ENCODE measurements at regions not wholly inside any gene's neighbourhood (a gene's known extent, or its start where the extent isn't known, plus 50 kb on each side); places are given as distances from the start of the nearest gene placed in this dataset.
"Not testable (repeated sequence)": the region's sequence is repeated elsewhere in the genome, so short reads cannot be mapped to it uniquely, and the experiment has no call there.

DNA sequence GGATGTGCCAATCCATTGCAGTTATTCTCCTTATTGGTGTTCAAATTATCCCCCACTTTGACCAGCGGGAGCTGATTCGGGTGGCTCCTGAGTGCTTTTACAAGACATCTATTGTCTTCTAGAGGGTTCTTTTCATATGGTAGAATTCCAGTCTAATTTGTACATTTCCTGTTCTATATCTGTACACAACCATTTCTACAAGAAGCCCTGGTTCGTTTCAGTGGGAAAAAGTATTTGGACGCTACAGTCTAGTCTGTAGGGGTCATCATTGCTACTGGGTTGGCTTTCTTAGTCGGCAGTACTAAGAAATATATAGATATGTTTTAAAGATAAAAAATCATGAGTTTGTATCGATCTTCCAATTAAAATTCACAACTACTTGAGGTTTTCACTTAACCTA lies 262.6 kb downstream of the MAP2K6 start:
- no peak for DNase-seq

DNA sequence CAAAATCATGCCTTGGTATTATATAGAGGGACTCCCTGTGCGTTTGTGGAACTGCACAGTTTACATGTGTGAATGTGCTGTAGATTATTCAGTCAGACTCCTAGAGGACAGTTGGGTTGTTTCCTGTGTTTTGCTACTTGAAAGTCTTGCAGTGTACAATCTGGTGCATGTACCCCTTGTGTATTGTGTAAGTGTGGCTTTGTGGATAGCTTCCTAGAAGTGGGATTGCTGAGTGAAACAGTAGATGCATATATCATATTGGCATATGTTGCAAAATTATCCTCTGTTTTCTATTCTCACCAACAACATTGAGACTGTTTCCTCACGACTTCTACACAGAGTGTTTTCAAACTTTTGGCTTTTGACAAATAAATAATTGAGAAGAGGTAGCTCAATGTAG lies 263.7 kb downstream of the MAP2K6 start:
- DNase-seq = no peak

DNA sequence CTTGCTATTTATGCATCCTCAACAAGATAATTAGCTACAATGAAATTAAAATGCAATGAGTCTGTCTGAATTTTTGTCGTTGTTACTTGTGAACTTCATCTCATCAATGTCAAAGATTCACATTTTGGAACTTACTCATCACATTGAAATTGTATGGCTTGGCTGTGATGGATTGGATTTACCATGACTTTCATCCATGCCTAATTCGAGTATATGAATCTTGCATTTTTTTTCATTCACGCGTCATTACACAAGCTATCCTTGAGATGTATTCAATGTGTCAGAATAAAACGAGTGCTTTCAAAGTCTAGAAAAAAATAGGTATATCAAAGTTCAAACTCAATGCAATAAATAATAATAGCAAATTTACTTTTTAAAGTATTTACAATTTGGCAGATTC lies 265.3 kb downstream of the MAP2K6 start:
- DNase-seq = no peak

GRCh38 chr17:69684251-69684650 lies 269.8 kb downstream of the MAP2K6 start:
- no peak for DNase-seq

DNA sequence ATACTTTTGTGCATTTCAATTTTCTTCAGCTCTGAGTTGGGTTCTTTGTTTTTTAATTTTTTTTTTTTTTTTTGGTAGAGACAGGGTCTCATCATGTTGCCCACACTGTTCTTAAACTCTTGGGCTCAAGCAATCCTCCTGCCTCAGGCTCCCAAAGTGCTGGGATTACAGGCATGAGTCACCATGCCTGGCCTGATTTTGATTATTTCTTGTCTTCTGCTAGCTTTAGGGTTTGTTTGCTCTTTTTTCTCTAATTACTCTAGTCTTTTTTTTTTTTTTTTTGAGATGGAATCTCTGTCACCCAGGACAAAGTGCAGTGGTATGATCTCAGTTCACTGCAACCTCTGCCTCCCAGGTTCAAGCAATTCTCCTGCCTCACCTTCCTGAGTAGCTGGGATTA lies 270.7 kb downstream of the MAP2K6 start:
- DNase-seq = not testable (repeated sequence)

- DNase-seq = no peak
Measured at GRCh38 chr17:69690531-69690930, 276.0 kb downstream of the MAP2K6 start.

DNA sequence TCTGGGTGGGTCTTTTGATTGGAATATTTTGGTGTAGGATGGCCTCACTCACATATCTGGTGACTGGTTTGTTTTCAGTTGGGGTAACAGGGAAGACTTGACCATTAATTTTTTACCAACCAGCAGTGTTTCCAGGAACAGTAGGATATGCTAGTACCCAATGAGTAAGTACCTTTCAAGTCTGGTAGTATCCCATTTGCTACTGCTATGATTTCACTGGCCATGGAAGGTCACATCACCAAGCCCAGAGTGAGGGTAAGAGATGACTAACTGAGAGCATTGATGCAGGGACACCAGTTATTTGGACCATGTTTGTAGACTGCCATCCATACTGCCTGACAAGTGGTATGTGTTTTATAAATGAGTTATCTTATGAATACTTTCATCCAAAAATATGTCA lies 277.7 kb downstream of the MAP2K6 start:
- no peak for DNase-seq

DNA sequence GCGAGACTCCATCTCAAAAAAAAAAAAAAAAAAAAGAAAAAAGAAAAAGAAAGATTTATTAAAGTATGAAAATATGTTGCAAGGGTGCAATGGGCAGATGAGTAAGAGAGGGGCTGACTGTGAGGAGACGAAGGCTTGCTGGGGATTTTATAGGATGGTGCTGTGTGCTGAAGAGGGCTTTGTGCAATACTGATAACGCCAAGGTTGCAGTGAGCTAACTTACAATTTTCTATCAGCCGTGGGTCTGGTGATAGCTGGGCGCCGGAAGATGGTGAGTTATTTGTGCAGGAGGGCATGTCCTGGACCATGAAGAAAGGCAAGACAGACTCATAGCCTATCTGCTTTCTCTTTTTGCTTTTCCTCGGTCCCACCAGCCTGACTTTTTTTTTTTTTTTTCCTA lies 281.1 kb downstream of the MAP2K6 start:
- no peak for DNase-seq

GRCh38 chr17:69696650-69697049 lies 282.2 kb downstream of the MAP2K6 start:
- DNase-seq = no peak

DNA sequence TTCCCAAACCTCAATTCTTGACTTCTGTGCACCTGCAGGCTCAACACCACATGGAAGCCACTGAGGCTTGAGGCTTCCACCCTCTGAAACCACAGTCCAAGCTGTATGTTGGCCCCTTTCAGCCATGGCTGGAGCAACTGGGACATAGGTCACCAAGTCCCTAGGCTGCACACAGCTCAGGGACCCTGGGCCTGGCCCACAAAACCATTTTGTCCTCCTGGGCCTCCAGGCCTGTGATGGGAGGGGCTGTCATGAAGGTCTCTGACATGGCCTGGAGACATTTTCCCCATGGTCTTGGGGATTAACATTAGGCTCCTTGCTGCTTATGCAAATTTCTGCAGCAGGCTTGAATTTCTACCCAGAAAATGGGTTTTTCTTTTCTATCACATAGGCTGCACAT lies 283.9 kb downstream of the MAP2K6 start:
- not testable (repeated sequence) for DNase-seq

DNA sequence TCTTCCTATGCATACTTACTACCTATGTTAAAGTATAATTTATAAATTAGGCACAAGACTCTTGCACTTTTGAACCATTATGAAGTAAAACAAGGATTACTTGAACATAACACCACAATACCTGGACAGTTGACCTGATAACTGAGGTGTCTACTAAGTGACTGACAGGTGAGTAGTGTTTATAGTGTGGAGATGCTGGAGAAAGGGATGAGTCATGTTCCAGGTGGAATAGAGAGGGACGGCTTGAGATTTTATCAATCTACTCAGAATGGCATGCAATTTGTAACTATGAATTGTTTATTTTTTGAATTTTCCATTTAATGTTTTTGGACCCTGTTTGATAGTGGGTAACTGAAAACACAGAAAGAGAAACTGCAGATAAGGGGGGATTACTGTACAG lies 287.6 kb downstream of the MAP2K6 start:
- no peak for DNase-seq

- no peak for DNase-seq
Measured at GRCh38 chr17:69703751-69704150, 289.3 kb downstream of the MAP2K6 start.

GRCh38 chr17:69704935-69705334 lies 290.4 kb downstream of the MAP2K6 start:
- DNase-seq = no peak

- no peak for DNase-seq
Measured at GRCh38 chr17:69706127-69706526, 291.6 kb downstream of the MAP2K6 start.

- no peak for DNase-seq
Measured at GRCh38 chr17:69709441-69709840, 294.9 kb downstream of the MAP2K6 start.

DNA sequence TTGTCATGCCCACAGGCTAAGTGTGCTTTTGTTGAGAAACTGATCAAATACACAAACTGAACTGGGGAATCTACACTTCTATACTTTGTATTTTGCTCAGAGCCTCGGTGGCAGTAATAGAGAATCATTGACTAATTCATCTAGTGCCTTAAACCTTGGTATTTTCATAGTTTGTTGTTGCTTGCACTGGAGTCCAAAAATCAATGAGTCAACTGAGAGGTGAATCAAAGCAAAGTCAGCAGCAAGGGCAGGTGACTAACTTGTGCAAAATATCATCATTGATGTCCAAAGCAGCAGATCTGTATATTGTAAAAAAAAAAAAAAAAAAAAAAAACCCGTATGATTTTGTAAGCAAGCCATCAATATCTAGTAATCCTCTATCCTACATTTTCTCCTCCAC lies 296.4 kb downstream of the MAP2K6 start:
- no peak for DNase-seq

DNA sequence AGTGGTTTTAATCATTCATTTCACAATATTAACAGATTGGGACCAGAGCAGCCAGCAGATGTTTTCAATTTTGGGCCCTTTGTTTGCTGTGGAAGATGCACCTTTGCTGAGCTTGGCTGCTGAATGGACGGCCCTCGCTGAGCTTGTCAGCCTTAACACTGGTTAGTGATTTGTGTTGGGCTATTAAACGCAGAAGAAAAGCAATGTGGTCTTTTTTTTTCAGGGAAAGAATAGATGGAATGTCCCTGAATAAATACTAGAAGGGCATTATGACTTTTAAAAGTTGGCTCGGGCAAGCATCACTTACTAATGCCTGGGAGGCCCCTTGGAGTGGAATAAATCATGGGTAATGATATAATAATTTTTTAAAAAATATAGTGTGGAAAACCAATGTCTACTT lies 297.0 kb downstream of the MAP2K6 start:
- no peak for DNase-seq

DNA sequence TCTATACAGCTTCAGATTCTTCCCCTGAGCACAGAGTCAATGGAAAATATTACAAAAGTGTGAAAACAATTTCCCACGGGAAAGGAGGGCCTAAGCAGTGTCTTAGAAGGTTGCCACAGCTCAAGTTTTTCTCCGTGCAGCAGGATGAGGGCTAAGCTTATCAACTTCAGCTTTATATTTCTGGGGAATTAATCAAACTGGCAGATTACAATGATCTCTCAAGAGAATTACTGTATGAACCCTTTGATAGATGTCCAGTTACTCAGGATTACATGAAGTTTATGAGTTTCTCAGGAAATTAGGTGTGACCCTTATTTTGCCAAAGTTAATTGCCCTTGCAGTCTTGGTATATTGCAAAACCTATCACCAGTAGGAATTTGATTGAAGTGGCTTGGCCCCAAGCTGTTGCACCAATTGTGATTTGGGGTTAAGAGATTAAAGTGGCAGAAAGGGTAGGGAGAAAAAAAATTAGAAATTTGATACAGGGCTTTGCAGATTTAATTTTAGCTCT lies 298.4 kb downstream of the MAP2K6 start:
- DNase-seq = no peak

DNA sequence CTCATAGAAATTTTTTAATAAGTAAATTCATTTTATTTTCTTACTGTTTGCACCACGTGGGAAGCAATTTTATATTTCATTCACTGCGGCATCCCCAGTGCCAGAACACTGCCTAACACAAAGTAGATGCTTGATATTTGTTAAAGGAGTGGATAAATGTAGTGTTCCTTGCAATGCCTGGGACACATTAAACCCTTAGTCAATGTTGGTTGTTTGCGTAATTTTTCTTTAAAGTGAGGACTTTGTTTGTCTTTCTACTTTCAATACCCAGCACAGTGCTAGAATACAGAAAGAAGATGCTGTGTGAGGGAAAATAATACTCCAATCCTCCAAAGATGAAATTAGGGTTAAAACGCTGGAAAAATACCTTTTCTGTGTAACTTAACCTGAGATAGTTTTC lies 299.3 kb downstream of the MAP2K6 start:
- DNase-seq = no peak

DNA sequence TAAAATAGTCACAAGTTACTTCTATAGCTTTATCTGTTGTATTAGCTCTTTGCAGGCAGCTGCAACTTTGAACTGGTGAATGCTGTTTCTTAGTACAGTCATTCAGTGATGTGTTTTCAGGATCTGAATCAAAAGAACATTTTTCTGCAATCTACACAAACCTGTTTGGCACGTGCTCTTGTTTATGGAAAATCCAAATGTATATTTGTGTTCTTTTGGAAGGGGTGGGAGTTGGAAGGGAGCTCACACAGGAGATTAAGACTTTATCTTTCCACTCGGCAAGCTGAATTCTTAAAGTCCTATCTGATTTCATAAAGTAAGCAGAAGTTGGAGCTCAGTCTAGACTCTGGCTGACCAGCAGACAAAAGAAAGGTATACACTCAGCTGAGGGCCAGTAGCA lies 300.2 kb downstream of the MAP2K6 start:
- no peak for DNase-seq

GRCh38 chr17:69715656-69716055 lies 301.2 kb downstream of the MAP2K6 start:
- DNase-seq = no peak

- no peak for DNase-seq
Measured at GRCh38 chr17:69716556-69716955, 302.1 kb downstream of the MAP2K6 start.

- DNase-seq = no peak
Measured at GRCh38 chr17:69717214-69717613, 302.7 kb downstream of the MAP2K6 start.

DNA sequence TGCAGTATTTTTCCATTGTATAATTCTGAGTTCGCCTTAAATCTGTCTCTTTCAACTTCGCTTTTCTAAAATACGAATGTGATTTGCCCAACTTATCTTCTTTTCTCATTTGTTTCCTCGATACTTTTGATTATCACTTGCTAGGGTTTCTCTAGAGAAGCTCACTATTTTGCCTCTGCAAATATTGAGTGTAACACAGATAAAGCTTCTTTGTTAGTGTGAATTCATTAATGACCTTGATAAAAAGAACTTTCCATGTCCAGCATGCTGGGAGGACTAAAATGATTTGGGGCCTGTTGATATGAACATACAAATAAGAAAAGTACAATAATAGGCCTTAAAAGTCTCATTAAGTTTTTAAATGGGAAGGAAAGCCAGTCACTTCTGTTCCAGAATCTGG lies 303.3 kb downstream of the MAP2K6 start:
- DNase-seq = no peak

DNA sequence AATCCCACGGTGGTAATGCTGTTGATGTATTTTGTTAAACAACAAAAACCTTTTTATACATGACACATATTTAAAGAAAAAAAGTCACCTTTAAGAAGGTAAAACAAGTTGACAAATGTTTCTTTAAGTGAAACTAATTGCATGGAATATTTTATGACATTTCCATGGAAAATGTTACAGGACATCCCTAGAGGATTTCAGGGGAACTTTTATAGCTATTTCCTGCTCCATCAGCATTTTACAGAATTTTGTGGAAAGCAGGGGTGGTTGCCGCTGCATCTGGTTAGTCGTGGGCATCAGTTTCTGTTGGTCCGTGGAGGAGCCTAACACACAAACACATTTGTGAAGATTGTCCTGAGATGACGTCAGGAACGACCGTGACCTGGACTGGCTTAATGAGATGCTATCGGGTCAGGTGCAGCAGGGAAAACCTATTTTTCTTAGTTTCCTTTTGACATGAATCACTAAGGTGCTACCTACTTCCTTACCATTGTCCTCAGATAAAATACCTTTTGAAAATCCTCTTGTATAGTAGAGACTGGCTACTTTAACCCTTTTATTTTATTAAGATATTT lies 305.1 kb downstream of the MAP2K6 start:
- DNase-seq = no peak

DNA sequence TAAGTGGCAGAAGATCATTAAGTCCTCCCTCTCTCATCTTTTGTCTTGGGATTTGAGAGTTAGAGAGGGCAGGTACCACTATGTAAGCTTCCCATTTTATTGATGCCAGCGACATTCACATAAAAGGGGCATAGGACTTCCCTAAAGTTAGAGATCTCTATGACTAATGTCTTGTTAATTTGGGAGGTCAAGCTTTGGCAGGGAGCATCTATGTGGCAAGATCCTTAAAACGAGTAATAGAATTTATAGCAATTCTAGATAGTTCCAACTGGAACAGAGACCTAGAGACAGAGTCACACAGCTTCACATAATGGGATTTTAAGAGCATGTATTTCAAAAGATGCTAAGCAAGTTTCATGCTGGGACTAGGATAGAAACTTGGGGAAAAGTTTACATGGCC lies 308.0 kb downstream of the MAP2K6 start:
- no peak for DNase-seq

Measured in AML-193 (cell line).